Putamen (tissue), 1 donor: ENCODE measurements at regions not wholly inside any gene's neighbourhood (a gene's known extent, or its start where the extent isn't known, plus 50 kb on each side); places are given as distances from the start of the nearest gene placed in this dataset.

ENCODE experiments used
- DNase-seq: peaks from one replicate; pipeline ENCODE4 v3.0.0-alpha.2; 2016; ENCODE audit warnings: low spot score

DNA sequence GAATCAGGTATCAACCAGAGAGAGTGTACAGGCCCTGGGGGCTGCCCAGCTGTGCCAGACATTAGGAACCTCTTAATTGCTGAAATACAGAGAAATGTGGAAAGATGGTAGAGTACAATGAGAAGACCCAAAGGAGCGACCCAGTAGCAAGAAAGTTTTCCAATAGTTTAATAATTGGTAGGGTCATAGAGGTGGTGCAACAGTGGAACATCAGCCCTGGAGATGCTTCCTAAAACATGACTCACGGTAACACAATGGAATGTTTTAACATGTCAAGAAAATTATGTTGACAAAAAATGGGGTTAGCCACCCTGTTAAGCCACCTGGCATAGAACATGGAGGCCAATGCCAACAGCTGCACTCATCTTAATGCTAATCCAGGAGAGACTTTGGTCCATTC is 284.1 kb downstream of the ELAVL2 start:
- DNase-seq = no peak

DNA sequence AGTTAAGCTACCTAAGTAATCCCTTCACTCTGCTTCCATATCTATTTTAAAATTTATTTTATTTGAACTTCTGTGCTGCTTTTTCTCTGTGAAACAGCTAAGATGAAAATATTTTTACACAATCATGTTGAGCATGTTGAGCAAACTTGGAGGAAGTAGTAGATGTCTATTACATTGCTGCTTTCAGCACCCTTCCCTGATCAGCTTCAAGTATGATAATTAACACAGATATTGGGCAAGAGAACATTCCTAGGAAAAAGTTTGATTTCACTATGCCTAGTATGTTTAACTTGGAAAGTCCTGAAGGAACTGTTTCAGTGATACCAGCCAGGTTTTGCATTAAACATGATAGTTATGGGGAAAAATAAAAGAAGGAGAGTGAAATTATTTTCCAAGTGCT is 283.6 kb downstream of the ELAVL2 start:
- no peak for DNase-seq

DNA sequence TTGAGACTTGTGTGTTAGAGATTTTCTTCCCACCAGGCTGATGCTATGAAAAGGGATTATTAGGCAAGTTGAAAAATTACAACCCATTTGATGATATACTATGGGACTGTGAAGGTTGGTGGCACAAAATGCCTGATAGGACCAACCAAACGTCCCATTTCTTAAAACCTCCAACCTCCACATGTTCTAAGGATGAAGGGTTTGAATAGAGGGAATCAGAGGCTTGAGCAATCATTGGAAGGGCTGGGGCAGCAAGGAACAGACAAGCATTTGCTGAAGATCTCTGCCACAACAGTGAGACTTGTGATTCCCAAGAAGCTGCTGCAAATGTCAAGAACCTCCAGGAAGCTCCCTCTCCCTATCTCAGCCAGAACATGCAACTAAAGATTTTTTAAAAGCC is 283.1 kb downstream of the ELAVL2 start:
- no peak for DNase-seq

DNA sequence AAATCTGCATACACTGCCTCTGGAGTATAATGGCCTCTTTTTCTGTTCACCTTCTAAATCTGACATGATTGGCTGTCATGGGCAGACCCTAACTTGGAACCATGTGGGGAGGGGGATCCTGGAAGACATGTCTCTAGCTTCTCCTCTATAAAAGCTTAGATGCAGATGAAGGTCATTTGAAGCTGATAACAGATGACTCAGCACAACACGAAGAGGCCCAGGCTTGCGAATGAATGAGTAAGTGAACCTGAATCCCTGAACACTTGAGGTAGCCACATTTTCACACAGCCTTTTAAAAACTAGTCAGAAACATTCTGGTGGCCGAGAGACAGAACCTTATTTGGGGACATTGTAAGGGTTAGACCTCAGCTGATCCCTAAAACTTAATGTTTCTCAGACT is 282.6 kb downstream of the ELAVL2 start:
- DNase-seq = no peak

DNA sequence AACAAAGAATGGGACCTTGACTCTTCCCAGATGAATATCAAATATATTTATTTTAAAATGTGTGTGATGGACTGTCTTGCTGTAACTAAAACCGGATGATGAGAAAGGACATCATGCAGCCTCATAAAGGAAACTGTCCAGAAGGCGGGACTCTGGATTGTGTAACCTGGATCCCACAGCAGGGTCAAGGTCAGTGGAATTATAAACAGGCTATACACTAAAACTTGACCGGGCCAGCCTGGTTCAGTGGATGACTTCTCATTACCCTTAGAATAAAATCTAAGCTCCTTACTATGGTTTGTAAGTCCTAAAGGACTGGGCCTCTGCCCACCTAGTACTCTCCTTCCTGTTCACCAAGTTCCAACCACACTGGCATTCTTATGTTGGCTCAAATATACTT is 280.3 kb downstream of the ELAVL2 start:
- no peak for DNase-seq

DNA sequence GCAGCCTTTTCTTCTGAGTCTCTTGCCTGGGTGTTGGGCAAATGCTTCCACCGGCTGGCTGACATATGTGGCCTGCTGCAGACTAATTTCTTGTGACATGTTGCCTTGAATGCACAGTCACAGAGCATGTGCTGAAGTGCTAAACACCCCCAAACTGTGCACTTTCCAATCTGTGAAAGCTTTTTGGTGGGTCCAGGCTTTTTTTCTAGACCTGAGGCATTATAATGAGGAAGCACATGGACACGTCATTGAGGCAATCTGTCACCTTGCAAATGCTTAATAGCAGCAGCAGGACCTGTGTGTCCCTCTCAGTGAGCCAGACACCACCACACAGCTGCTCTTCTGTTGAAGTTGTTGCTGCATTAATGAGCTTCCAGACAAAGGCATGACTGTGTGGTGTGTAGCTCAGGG is 274.7 kb downstream of the ELAVL2 start:
- DNase-seq = no peak

DNA sequence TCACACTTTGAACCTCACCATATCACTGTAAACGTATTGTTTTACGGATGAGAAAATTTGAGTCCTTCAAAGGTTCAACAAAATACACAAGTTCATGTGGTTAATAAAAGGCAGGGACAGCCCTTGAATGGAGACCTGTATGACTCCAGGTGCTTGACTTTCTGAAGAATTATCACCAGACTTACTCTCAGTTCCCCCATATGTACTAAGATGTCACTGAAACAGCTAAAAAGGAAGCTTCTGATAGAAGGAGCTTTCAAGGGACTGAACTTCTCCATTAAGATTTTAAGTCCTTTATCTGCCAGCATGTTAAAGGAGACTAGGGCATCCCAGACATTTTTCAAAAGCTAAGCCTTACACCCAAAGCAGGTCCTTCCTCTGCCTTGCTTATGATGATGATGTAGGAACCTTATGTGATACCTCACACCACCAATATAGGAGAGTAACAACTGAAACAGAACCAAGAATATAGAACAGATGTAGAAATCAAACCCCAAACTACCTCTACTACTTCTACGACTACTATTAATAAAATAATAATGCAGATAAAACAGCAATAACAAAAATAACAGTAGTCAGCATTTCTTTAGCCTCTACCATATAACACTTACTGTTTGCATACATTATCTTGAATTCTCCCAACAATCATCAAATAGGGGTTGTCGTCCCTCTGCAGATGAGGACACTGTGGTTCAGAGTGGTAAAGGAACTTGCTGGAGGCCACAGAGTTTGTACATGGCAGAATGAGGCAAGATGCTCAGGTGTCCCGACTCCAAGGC is 273.9 kb downstream of the ELAVL2 start:
- DNase-seq = no peak

DNA sequence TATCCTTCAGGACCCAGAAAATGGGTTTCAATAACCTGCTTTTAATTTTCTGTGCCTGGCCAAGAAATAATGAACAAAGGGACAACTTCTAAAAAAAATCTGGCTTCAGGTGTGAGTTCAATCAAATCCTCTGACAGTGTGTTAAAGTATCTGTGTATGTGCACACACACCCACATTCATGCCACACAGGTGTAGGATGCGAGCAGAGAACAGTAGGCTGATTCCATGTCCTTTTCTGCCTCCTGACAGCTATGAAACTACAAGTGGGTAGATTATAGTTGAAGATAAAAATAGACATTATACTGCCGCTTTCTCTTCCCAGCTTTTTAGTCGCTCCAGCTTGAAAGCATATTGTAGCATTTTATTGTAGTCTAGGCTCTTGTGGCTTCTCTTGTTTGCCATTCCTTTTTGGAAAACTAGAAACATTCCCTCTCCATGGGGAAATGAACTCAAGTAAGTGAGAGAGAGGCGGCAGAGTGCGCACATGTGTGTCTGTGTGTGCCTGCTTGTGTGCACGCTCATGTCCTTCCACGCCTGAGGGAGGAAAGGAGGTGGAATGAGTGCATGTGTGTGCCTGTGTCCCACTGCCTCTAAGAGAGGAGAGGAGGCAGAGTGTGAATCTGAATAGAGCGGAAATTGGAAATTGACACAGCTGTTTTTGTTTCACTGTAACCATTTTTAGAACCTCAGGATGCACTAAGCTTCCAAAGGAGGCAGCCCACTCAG is 273.0 kb downstream of the ELAVL2 start:
- peak; percentile 69 for DNase-seq

DNA sequence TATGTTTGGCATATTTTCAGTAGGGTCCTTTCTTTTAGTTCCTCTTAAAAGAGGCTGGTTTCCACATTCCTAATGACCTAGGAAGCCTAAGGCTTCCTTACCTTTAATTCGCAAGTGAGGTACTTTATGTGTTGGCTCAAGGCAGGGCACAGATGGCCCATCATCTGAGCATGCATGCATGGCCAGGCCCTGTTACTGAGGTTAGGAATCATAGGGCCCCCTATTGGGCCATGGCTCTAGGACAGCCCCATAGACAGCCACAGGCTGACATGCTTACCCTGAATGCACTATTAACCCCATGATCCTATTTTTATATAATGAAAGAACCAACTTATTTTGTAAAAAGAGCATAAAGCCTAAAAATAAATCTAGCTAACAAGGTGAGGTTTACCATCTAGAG is 271.4 kb downstream of the ELAVL2 start:
- no peak for DNase-seq

DNA sequence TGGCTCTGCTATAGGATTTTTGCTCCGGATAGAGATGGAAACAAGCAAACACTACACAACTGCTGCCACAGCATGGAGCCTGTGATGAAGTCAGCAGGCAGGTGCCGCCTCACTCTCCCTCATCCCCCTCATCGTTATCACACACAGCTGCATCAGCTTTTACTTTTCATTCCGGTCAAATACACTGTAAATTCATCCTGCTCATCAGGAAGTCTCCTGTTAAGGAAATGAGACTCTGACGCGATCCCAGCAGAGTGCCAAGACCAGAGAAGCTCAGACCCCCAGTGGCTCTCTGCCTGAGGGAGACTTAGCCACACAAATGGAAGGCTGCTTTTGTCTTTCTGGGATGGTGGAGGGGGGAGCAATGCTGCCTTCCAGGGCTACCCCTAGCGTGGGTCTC is 270.2 kb downstream of the ELAVL2 start:
- DNase-seq = no peak

DNA sequence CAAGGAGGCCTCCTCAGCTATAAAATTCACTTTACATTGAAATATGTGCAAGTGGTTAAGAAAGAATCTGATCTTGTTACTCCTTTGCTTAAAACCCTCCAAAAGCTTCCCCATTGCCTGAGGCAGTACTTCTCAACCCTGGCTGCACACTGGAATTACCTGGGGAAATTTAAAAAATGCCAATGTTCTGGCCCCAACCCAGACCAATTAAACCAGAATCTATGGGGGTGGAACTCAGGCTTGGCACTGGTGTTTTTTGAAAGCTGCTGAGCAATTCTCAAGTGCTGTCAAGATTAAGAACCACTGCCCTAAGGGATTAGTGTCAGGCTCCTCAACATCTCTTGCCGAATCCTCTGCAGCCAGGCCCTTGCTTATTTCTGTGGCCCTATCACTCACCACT is 269.6 kb downstream of the ELAVL2 start:
- no peak for DNase-seq

DNA sequence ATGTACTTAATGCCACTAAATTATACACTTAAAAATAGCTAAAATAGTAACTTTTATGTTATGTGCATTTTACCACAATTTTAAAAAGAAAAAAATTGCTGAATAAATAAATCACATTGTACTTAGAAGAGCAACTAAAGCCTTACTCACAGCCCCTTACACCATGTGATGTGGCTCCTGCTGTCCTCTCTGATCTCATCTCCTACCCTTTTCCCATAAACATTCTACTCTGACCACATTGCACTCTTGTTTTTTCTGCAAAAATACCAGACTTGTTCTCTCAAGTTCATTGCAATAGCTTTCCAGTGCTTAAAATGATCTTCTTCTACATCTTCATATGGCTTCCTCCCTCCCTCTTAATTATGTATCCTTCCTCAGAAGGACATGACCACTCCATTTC is 268.4 kb downstream of the ELAVL2 start:
- DNase-seq = no peak

DNA sequence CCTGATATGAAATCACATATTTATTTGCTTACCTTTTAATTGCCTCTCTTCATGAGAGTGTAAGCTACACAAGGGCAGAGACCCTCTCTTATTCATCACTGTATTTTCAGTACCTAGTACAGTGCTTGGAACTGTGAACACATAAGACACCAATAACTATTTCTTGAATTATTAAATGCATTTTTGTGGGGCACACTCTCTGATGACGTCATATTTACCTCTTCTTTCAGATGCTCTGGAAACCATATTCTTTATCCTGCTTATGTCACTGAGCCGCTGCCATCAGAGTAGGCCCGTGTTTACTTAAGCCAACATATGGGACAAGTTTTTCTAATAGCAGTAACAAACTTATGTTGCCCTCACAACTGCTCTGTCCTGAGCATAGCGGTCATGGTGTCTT is 266.5 kb downstream of the ELAVL2 start:
- DNase-seq = no peak

DNA sequence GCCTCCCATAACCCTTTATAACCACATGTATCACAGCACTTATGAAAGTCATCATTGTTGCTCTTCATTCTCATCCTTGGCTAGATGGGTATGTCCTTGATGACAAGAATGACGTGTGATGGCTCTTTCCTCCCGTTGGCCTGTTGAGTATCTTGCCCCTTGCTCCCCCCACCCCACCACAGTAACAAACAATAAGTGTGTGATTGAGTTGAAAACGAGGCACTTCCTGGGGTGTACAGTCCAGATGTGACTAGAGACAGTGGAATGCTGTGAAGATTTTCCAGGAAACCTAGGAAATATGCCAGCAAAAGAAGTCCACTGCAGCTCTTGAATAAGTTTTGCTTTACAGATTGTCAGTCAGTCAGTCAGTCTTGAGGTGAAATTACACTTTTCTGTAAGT is 262.5 kb downstream of the ELAVL2 start:
- DNase-seq = no peak

DNA sequence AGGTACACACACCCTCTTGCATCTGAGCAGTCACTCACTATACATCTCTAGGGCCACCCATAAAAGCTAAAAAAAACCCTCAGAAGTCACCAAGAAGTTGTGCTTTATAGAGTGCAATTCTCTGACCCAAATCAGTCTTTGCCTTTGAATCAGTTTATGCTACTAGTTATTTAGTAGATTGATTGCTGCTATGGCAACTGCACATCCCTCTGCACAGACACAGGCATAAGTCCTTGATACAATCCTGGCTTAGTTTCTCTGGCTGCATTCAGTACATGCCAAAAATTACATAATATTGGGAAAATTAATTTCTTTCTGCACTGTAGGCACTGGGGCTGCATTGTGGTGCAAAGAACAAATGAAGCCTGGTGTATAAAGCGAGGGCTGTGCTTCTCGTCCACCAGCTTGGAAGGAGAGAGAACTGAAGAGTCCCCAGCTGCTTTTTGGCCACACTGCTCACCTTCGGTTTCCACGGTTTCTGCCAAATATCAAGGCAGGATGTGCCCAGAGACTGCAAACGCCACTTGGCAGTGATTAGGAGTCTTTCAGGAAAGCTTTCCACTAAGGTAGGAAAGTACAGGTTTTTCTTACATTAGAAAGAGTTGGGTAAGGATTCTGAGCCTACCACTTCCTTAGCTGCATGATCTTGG is 258.4 kb downstream of the ELAVL2 start:
- peak; percentile 19 for DNase-seq

DNA sequence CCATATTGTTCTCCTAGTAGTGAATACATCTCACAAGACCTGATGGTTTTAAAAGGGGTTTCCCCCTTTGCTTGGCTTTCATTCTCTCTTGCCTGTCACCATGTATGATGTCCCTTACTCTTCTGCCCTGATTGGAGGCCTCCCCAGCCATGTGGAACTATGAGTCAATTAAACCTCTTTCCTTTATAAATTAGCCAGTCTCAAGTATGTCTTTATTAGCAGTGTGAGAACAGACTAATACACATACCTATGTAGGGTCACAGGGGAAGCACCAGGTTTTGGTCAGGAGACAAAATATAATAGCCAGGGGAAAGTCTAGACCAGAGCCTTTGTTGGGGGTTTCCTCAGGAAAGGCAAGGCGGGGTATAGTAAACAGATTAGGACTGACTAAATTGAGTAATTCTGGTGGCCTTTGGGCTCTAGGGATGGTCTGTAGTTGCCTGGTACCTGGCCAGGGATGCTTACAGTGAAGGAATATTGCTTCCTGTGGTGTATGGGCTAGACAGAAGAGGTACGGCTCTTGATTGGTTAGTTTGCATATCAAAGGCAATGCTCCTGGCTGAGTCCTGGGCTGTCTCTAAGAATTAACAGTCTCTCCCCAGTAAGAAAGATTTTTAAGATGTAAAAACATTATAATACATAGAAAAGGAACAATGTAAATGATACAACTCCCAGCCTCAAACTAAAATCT is 254.5 kb downstream of the ELAVL2 start:
- DNase-seq = no peak

DNA sequence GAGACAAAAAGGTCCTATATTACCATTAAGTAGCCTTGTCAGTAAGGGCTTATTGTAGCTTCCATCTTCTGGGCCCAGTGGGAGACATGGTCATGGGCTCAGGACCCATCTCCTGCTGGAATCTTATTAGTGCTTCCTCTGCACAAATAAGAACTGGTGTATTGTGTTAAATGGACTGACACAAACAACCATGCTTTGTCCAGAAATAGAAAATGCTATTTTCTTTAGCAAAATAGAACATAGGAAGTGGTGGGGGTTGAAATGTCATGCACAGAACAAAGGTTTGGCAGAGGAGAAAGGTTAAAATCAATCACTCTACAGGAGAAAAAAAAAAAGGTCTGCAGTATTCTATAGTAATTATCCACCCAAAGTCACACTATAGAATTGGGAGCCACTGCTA is 252.2 kb downstream of the ELAVL2 start:
- no peak for DNase-seq

DNA sequence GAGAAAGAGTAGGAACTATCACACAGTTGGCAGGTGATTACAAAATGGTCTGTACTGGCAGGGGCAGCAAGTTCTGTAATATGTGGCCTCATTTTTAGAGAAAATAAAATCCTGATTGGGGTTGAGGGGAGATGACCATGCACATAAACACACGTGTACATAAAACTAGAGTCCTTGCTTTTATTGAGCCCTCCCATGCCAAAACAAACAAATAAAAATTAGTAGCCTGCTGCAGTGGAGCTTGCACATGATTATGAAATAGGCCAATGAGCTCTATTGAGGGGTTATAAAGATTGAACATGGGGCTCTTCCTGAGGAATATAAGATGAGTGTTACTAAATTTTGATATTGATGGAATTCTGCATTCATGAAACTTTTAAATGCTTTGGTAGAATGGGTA is 248.4 kb downstream of the ELAVL2 start:
- no peak for DNase-seq

DNA sequence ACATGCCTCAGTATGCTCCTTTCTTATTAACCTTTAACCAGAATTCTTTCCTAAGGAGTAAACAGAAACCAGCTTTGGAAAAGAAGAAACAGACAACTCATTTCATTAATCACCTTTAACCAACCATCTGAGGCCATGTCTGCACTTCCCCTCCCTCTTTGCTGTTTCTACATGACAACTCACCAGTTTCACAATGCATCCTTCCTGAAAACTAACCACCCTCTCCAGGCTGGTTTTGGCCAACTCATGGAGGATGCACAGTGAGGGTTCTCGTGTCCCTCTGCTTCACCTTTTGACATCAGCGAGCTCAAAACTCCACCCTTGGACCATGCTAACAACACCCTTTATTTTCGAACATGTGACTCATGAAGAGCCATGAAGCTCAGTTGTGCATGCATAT is 244.1 kb downstream of the ELAVL2 start:
- no peak for DNase-seq

DNA sequence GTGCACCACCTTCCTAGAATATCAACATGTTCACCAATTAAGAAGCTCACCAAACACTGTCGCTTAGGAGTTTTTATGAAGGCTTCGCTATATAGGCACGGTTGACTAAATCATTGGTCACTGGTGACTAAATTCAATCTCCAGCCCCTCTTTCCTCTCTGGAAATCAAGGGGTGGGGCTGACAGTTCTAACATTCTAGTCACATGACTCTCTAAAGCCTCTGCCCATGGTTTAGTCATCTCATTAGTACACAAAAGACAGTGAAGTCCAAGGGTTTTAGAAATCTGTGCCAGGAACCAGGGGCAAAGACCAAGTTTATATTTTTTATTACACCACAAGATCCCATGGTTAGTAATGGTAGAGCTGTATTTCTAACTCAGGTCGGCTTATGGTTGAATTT is 243.2 kb downstream of the ELAVL2 start:
- DNase-seq = no peak

DNA sequence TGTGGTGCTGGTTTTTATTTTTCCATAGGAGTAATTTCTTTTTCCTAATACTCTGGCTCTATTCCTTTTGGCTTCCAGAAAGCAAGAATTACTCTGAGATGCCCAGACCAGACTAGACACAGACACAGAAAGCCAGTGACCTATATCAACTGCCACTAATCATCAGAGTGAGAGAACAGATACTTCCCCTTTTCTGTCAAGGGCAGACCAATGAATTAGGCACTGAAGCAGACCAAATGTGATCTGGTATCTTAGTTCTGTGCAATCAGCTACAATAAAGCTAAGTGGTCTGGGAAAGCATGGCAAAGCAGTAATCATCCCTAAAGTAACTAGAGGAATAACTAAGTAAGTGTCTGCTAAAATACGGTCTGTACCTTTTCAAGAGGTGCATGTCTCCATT is 239.1 kb downstream of the ELAVL2 start:
- no peak for DNase-seq

DNA sequence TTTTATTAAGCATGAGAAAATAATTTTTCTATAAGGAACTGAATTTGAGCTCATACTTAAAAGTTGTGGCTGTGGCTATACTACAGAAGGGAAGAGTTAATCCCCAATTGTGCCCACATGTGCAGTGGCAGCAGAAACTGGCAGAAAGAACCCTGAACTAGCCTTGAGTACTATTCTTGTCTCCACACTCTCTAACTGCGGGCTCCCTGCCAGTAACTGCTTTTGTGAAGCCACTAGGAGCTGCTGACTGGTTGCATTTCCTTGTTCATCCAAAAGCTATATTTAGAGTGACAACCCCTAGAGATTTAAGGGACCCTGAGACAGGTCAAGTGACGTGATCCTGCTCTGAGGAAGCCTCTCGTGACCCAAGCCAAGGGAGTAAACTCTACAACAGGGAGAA is 238.6 kb downstream of the ELAVL2 start:
- peak; percentile 52 for DNase-seq

DNA sequence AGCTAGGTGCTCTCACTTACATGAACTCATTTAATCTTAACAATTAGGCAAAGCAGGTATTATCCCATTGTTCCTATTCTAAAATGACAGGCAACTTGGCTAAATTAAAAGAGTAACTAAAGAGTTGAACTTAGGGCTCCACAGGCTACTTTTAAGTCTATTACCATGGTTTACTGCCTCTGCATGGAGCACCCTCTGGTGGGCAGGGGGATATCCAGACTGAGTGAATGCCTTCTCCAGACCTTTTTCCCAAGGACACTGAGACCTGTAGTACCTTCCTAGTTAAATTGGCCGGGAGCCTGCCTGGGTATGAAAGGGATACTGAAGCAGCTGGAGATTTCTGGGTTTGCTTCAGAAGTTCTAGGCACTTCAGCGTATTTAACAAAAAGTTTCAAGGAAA is 238.1 kb downstream of the ELAVL2 start:
- no peak for DNase-seq
